HG03520 (cell line): ENCODE measurements at regions not wholly inside any gene's neighbourhood (a gene's known extent, or its start where the extent isn't known, plus 50 kb on each side); places are given as distances from the start of the nearest gene placed in this dataset.
A peak's percentile ranks its signal among the peaks of the same experiment; 100 is the strongest.
"Not testable (repeated sequence)": the region's sequence is repeated elsewhere in the genome, so short reads cannot be mapped to it uniquely, and the experiment has no call there.

ENCODE experiments used
- ATAC-seq: cut with Tn5 transposase; IDR thresholded peaks from one replicate; pipeline ENCODE4 v1.9.1; 2021; ENCODE audit warnings: mild to moderate bottlenecking, moderate library complexity; ENCODE audit not compliant: unreplicated experiment

GRCh38 chr4:170348945-170349344, 259.2 kb upstream of the AADAT start:
- no peak for ATAC-seq

GRCh38 chr4:170347191-170347590, 257.4 kb upstream of the AADAT start:
- ATAC-seq: not testable (repeated sequence)

- ATAC-seq: no peak
These were observed 249.8 kb upstream of the AADAT start for GRCh38 chr4:170339522-170339921.

- peak; percentile 96 for ATAC-seq
These were observed 246.6 kb upstream of the AADAT start for GRCh38 chr4:170336238-170336775.

GRCh38 chr4:170325599-170325998, 235.8 kb upstream of the AADAT start:
- ATAC-seq: no peak

- no peak for ATAC-seq
These were observed 233.9 kb upstream of the AADAT start for GRCh38 chr4:170323623-170324022.

- no peak for ATAC-seq
These were observed 217.4 kb upstream of the AADAT start for GRCh38 chr4:170307182-170307581.

GRCh38 chr4:170306208-170306607, 216.5 kb upstream of the AADAT start:
- ATAC-seq: no peak

- no peak for ATAC-seq
These were observed 215.9 kb upstream of the AADAT start for GRCh38 chr4:170305627-170306026.

- no peak for ATAC-seq
These were observed 191.3 kb upstream of the AADAT start for GRCh38 chr4:170281027-170281426.

- ATAC-seq: no peak
These were observed 188.7 kb upstream of the AADAT start for GRCh38 chr4:170278460-170278859.

- no peak for ATAC-seq
These were observed 184.9 kb upstream of the AADAT start for GRCh38 chr4:170274616-170275015.

GRCh38 chr4:170272959-170273358, 183.2 kb upstream of the AADAT start:
- ATAC-seq: no peak

- ATAC-seq: no peak
These were observed 182.0 kb upstream of the AADAT start for GRCh38 chr4:170271723-170272122.

- ATAC-seq: no peak
These were observed 180.9 kb upstream of the AADAT start for GRCh38 chr4:170270628-170271027.

- ATAC-seq: no peak
These were observed 180.2 kb upstream of the AADAT start for GRCh38 chr4:170269950-170270349.

- ATAC-seq: peak; percentile 99
These were observed 169.9 kb upstream of the AADAT start for GRCh38 chr4:170259631-170260153.

GRCh38 chr4:170256807-170257206, 167.1 kb upstream of the AADAT start:
- no peak for ATAC-seq

GRCh38 chr4:170248576-170248975, 158.8 kb upstream of the AADAT start:
- ATAC-seq: no peak

GRCh38 chr4:170248029-170248428, 158.3 kb upstream of the AADAT start:
- no peak for ATAC-seq

GRCh38 chr4:170247596-170247995, 157.8 kb upstream of the AADAT start:
- no peak for ATAC-seq

GRCh38 chr4:170243662-170244288, 154.0 kb upstream of the AADAT start:
- no peak for ATAC-seq

GRCh38 chr4:170242471-170242870, 152.7 kb upstream of the AADAT start:
- ATAC-seq: no peak
